GM21360 (cell line): ENCODE measurements at regions not wholly inside any gene's neighbourhood (a gene's known extent, or its start where the extent isn't known, plus 50 kb on each side); places are given as distances from the start of the nearest gene placed in this dataset.

Source experiments
- ATAC-seq: cut with Tn5 transposase; IDR thresholded peaks from one replicate; pipeline ENCODE4 v1.9.1; 2021; ENCODE audit warnings: mild to moderate bottlenecking, moderate library complexity; ENCODE audit not compliant: unreplicated experiment

GRCh38 chr3:151990696-151991376 lies 117.4 kb downstream of the SUCNR1 start:
- ATAC-seq = no peak

DNA sequence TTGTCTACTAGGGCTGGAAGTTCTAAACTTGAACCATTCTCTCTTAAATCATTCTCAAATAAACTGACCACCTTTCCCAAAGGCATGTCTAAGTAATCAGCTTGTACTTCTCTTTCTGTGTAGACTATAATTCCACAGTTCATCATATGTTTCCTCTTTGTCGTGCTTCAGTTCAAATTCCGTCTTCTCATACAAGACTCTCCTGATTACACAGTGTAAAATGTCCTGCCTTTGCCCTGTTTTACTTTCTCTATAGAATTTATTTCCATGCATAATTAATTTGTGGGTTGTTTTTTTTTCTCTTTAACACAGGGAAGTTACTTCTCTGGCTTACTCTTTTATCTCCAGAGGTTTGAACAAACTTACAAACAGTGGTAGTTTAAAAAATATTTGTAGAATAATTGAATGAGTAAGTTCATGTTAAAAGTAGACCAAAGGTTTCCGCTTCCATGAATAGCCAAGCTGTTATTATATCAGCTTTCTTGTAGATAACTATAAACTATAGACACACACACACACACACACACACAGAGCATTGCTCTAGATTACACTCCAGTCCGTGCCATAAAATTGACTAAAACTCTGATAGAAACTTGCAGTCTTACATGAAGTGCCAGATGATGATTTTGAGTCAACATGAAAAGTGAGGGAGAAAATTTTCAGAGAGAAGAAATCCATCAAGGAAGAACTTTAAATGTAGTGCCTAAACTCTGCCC lies 119.0 kb downstream of the SUCNR1 start:
- no peak for ATAC-seq

GRCh38 chr3:151995091-151995490 lies 121.6 kb downstream of the SUCNR1 start:
- ATAC-seq = no peak

DNA sequence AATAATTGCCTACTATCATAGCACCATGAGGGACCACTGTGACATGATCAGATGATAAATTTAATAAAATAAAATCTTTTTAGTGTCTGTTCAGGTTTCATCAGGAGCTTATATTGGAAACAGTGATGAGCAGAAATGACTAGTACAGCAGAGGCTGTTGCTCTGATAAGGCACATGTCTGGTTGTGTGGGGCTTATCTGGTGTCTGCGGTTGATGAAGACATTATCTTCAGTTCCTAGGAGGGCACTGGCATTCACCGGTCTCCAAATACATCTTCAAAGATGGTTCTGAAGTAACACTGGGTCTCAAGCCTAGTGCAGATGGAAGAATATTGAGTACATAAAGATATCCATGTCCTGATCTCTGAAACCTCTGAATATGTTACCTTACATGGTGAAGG lies 125.3 kb downstream of the SUCNR1 start:
- ATAC-seq = no peak

GRCh38 chr3:151999936-152000335 lies 126.5 kb downstream of the SUCNR1 start:
- no peak for ATAC-seq

DNA sequence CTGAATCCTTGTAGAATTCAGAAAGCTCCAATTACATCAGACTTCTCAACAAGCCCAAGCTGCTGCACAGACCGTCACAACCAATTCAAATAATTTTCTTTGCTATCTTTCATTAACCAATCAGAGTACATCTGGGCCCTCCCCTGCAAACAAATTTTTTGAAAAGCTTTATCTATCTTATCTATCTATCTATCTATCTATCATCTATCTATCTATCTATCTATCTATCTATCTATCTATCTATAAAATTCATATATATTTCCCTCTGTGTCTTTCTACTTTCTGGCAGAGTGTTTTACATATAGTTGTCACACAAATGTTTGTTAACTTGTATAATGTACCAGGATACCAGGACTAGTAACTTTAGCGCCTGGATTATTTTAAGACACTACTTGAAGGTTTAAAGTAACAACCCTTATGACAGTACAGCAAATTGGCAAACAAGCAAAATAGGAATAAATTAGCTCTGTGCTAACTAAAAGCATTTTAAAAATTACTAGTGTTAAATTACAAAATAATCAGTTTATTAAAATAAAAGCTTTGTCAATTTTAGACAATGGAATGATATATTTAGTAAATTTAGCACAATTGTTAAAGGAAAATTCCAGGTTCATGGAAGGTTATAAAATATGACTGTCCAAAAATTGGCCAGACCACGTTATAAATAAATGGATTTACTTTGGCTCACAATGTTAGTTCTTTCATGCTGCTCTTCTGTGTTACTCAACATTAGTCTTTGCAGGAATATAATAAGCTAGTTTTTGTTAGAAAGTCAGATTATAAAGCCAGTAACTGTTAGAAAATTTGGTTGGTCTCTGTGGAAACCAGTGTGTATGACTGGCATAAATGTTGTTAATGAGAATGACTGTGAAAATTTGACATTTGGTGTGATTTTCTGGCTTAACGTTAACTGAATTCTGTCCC lies 138.6 kb downstream of the SUCNR1 start:
- ATAC-seq = no peak

- ATAC-seq = no peak
Observed at GRCh38 chr3:152019508-152019907, 146.1 kb downstream of the SUCNR1 start.

DNA sequence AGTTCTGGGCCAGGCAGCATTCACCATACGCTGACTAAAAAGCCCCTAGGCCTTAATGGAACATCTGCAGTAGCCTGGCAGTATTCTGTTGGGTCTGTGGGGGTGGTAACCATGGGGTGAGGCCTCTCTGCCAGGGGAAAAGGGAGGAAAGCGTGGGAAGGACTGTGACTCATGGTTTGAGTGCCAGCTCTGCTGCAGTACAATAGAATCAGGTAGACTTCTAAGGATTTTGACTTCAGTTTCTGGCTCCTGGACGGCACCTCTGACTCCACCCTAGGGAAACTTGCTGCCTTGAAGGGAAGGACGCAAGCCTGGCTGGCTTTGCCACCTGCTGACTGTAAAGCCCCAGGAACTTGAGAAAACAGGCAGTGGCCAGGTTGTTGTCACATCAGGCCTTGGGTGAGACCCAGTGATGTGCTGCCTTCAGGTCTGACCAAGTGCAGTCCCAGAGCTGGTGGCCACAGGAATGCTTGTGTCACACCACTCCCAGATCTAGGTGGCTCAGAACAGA lies 148.6 kb downstream of the SUCNR1 start:
- no peak for ATAC-seq

GRCh38 chr3:152026033-152026556 lies 152.7 kb downstream of the SUCNR1 start:
- ATAC-seq = no peak

DNA sequence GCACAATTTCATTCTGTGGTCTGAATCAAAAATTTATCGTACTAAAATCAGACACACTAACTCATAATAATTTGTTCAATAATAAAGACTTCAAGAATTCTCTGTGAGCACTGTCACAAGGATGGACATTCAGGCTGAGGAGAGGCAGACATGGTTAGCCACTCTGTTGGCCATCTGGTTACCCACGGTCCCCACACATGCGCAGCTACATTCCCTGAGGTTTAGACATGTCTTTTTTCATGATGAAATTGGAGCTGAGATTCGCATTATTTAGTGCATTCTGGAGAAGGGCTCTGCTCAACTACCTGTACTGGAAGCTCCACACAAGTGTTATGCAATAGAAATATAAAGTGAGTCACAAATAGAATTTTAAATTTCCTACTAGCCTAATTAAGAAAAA lies 156.9 kb downstream of the SUCNR1 start:
- no peak for ATAC-seq

DNA sequence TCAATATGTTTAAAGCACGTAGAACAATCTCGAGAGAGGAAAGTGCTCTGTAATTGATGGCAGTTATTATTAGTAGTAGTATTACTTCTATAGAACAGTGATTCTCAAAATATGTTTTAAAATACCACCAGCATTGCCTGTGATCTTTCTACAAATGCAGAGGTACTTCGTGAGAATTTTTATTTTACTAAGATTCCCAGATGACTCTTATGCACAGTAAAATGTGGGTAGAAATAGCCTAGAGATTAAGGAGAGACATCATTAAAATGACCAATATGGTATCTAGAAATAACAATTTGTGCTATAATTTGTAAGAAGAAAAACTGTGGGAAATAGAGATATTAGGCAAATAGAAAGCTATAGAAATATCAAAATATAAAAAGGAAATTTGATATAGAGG lies 157.9 kb downstream of the SUCNR1 start:
- no peak for ATAC-seq

- ATAC-seq = no peak
Observed at GRCh38 chr3:152037297-152037696, 163.9 kb downstream of the SUCNR1 start.

DNA sequence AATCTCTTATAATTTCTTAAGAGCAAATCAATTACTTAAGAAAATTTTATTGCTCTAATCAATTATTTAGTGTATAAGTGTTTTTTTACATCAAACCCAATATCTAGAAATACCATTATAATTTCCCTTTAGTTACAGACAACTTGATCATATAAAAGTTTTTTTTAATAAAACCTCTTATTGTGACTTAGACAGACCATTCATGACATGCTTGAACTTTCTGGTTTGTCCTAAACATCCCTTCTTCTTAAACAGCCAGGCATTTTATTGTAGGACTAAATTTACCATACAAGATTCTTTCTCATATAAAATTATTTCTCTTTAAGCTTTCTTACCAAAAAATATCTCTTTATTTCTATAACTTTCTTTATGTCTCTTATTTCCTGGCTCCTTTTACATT lies 164.5 kb downstream of the SUCNR1 start:
- no peak for ATAC-seq

DNA sequence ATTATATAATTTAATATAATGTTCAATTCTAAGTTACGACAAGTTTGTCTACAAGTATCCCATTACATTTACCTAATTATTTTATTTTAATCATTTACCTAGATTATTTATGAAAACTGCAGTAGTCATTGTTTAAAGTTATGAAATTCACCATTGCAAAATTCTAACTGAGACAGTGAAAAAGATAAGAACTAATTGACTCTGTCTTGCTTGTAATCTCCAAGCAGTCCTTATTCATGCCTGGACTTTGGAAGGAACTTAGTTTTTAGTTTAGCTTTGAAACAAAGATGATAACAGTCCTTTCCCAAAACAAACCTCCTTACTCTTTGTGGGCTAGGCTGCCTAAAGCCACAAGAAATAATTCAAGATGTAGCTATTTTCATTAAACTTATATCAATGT lies 165.0 kb downstream of the SUCNR1 start:
- no peak for ATAC-seq

DNA sequence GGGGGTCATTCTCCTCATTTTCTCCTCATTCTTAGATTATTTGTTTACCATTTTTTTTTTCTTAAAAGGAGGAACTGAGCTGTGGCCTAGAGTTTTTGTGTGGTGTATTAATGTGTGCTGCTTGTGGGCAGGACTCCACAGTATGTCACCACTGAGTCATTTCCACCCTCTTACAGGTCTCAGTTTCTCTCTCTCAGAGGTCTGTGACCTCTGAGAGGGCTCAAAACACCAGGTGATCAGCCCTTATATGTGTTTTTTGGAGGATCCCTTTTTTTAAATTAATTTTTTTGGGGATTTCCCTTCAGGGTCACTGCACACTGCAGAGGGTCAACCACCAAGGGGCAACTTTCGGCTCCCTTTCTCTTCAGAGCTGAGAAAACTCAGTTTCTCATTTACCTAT lies 166.4 kb downstream of the SUCNR1 start:
- ATAC-seq = peak; percentile 98

- ATAC-seq = no peak
Observed at GRCh38 chr3:152040319-152040718, 166.9 kb downstream of the SUCNR1 start.

DNA sequence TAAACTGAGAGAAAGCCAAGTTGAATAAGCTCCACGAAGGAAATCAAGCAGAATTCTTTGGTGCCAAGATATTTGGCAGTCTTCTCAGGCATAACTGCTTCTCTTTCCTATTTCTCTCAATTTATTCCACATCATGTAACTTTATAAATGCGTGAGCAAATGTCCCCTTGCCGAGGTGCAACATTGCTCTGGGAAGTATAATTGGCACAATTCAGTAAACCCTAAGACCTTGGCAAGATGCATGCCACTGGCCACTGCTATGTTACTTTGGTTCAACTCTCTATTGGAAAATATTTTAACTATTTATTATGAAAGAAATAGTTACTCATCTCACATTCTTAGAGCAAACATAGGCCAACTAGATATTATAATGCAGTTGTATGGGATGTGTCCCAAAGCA lies 170.2 kb downstream of the SUCNR1 start:
- ATAC-seq = no peak

DNA sequence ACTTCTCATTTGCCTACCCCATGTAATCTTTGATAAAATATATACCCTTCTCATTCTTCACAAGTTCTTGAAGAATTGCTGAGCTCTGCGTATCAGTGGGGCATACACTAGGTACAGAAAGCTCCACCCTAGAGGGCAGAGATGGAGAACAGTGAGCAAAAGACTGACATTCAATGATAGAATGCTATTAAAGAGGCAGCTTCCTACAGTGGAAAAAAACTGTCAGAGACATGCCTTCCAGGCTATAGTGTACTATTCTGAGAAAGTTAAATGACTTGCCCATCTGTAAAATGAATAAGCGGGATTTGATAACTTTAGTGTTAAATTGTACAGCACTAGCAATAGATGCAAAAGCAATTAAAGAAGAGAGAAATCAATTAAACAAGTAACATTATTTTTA lies 172.8 kb downstream of the SUCNR1 start:
- no peak for ATAC-seq

GRCh38 chr3:152047465-152047864 lies 174.0 kb downstream of the SUCNR1 start:
- no peak for ATAC-seq

DNA sequence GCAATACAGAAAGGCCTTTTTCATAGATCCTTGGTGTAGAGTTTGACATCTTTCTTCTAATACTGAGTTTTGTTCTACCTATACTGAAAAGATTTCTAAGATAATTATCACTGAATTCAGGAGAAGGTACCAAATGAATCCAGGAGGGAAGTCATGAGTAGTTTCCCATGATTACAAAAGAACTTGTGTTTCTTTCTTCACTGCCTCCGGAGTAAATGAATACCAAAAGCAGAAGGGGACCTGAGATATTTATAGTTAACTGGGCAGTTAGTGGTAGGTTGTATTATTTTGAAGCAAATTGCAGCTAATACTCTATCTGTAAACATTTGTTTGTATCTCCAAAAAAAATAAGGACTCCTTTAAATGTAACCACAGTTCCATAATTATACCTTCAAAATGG lies 175.4 kb downstream of the SUCNR1 start:
- no peak for ATAC-seq

GRCh38 chr3:152050903-152051302 lies 177.5 kb downstream of the SUCNR1 start:
- ATAC-seq = no peak
